Adipose tissue (tissue), 3 donors: ENCODE measurements at regions not wholly inside any gene's neighbourhood (a gene's known extent, or its start where the extent isn't known, plus 50 kb on each side); places are given as distances from the start of the nearest gene placed in this dataset.

Experiments
- H3K27ac ChIP-seq: one replicate; pipeline ENCODE4 v1.5.1; 2013; ENCODE audit warnings: low read depth, low read length
- WGBS, 3 donors: extraction: QIAGEN DNeasy Blood & Tissue Kit; methylation state at CpG; one replicate each; pipeline ENCODE4 v1.1.7; 2013; 5-methylcytosine and 5-hydroxymethylcytosine counted together
- donor health status: healthy with polysubstance abuse.
- donor health status: Bipolar disorder and iron deficiency.
- donor health status: healthy.

- no peak overlapping the region for H3K27ac ChIP-seq
- WGBS, 3 donors, result 83 to 92% (median 90%) methylated on average over 6 of the region's 6 CpGs
Observed at GRCh38 chr3:159928666-159929065, 60.0 kb upstream of the IL12A start.

GRCh38 chr3:159929171-159930141 lies 59.2 kb upstream of the IL12A start:
- no peak overlapping the region for H3K27ac ChIP-seq
- 74 to 83% (median 77%) methylated on average over 11 of the region's 11 CpGs for WGBS, 3 donors

DNA sequence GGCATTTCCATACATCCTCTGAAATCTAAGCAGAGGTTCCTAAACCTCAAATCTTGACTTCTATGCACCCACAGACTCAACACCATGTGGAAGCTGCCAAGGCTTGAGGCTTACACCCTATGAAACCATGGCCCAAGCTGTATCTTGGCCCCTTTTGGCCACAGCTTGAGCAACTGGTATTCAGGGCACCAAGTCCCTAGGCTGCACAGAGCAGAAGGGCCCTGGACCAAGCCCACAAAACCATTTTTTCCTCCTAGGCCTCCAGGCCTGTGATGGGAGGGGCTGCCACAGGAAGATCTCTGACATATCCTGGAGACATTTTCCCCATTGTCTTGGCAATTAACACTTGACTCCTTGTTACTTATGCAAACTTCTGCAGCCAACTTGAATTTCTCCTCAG lies 54.4 kb upstream of the IL12A start:
- no peak overlapping the region for H3K27ac ChIP-seq

- no peak overlapping the region for H3K27ac ChIP-seq
Observed at GRCh38 chr3:159936541-159936940, 52.1 kb upstream of the IL12A start.

GRCh38 chr3:159937561-159938166 lies 51.0 kb upstream of the IL12A start:
- H3K27ac ChIP-seq, result no peak overlapping the region
- 71 to 87% (median 84%) methylated on average over 4 of the region's 4 CpGs for WGBS, 3 donors

- no peak overlapping the region for H3K27ac ChIP-seq
- WGBS, 3 donors, result 72 to 88% (median 83%) methylated on average over 2 of the region's 2 CpGs
Observed at GRCh38 chr3:159938714-159939113, 49.9 kb upstream of the IL12A start.
